Stimulated activated naive B cell treated with anti-CD40 and anti-IgM and Interleukin-4, amounts not matched to agents 10 μg/mL and 1 μg/mL and 100 μg/mL, for 72 hours (primary cell): ENCODE measurements at regions not wholly inside any gene's neighbourhood (a gene's known extent, or its start where the extent isn't known, plus 50 kb on each side); places are given as distances from the start of the nearest gene placed in this dataset.
"Not testable (repeated sequence)": the region's sequence is repeated elsewhere in the genome, so short reads cannot be mapped to it uniquely, and the experiment has no call there.

ENCODE experiments used
- ATAC-seq, 2 donors: fragments of 150-1000 bp; cut with Tn5 transposase; replicated peaks; 2 replicates each; pipeline ENCODE4 v1.10.0; 2021; ENCODE audit warnings: moderate library complexity in 1 of 2
- DNase-seq: peaks from one replicate; pipeline ENCODE4 v3.0.0; 2021
- H3K27ac Mint-ChIP-seq: one replicate; pipeline ENCODE4 v1.8.0; 2022; ENCODE audit warnings: mild to moderate bottlenecking, mixed read lengths
- H3K27me3 Mint-ChIP-seq, 2 donors: one replicate each; pipeline ENCODE4 v1.8.0; 2022; ENCODE audit warnings: mixed read lengths in 2 of 2
- H3K36me3 Mint-ChIP-seq, 2 donors: one replicate each; pipeline ENCODE4 v1.8.0; 2022; ENCODE audit warnings: mixed read lengths in 2 of 2, mild to moderate bottlenecking in 1 of 2
- H3K4me1 Mint-ChIP-seq, 2 donors: one replicate each; pipeline ENCODE4 v1.8.0; 2022; ENCODE audit warnings: mixed read lengths in 2 of 2, mild to moderate bottlenecking in 1 of 2
- H3K4me3 Mint-ChIP-seq, 2 donors: one replicate each; pipeline ENCODE4 v1.8.0; 2022; ENCODE audit warnings: mild to moderate bottlenecking in 2 of 2, mixed read lengths in 2 of 2, moderate library complexity in 1 of 2
- H3K9me3 Mint-ChIP-seq, 2 donors: one replicate each; pipeline ENCODE4 v1.8.0; 2022; ENCODE audit warnings: mixed read lengths in 2 of 2, mild to moderate bottlenecking in 1 of 2

GRCh38 chr4:138113819-138114400 is 128.2 kb downstream of the SLC7A11 start:
- Mint-ChIP-seq H3K9me3 (no peaks in the 10 kb centered on the region), H3K27me3 (no peaks in the 10 kb centered on the region), H3K27ac (no peak overlapping the region), H3K4me3 (no peak overlapping the region), H3K4me1 (peaks cover 12 to 19% of the 10 kb centered on the region in 2 donors), H3K36me3 (no peaks in the 10 kb centered on the region)
- ATAC-seq (peak; percentile 31 to 33), DNase-seq (no peak)

GRCh38 chr4:138112890-138113289 is 129.3 kb downstream of the SLC7A11 start:
- Mint-ChIP-seq H3K27ac (peak overlapping the region; percentile 27), H3K4me1 (peaks cover 12 to 19% of the 10 kb centered on the region in 2 donors)
- H3K4me3 Mint-ChIP-seq, H3K9me3 Mint-ChIP-seq, ATAC-seq, H3K36me3 Mint-ChIP-seq, H3K27me3 Mint-ChIP-seq, DNase-seq: not testable (repeated sequence)

- Mint-ChIP-seq H3K4me3 (no peak overlapping the region), H3K36me3 (no peaks in the 10 kb centered on the region), H3K27me3 (peaks cover under 1 to 5% of the 10 kb centered on the region in 2 donors)
Observed at GRCh38 chr4:138112389-138112788, 129.8 kb downstream of the SLC7A11 start.

GRCh38 chr4:138111462-138112000 is 130.6 kb downstream of the SLC7A11 start:
- no peak overlapping the region for H3K4me3 Mint-ChIP-seq
- peaks cover 12 to 19% of the 10 kb centered on the region in 2 donors for H3K4me1 Mint-ChIP-seq
- ATAC-seq: no peak
- H3K27me3 Mint-ChIP-seq: peaks cover 5 to 6% of the 10 kb centered on the region in 2 donors
- no peak overlapping the region for H3K27ac Mint-ChIP-seq
- peaks cover 0 to 4% of the 10 kb centered on the region in 2 donors for H3K9me3 Mint-ChIP-seq
- H3K36me3 Mint-ChIP-seq: no peaks in the 10 kb centered on the region
- no peak for DNase-seq

More at GRCh38 chr4:138112389-138112788, 129.8 kb downstream of the SLC7A11 start:
- Mint-ChIP-seq H3K27ac (no peak overlapping the region), H3K4me1 (peaks cover 12 to 19% of the 10 kb centered on the region in 2 donors), H3K9me3 (peaks cover 0 to 4% of the 10 kb centered on the region in 2 donors)
- DNase-seq (no peak), ATAC-seq (no peak)

- Mint-ChIP-seq H3K27ac (no peak overlapping the region), H3K36me3 (no peaks in the 10 kb centered on the region), H3K27me3 (peaks cover 5 to 6% of the 10 kb centered on the region in 2 donors), H3K4me3 (no peak overlapping the region), H3K4me1 (peaks cover 12 to 19% of the 10 kb centered on the region in 2 donors), H3K9me3 (peaks cover 0 to 4% of the 10 kb centered on the region in 2 donors)
- no peak for DNase-seq
- ATAC-seq: peak; percentile 65 to 68
Observed at GRCh38 chr4:138110815-138111214, 131.3 kb downstream of the SLC7A11 start.

GRCh38 chr4:138107023-138107422 is 135.1 kb downstream of the SLC7A11 start:
- DNase-seq (no peak), ATAC-seq (no peak)
- H3K4me3 Mint-ChIP-seq: no peak overlapping the region
- H3K27me3 Mint-ChIP-seq: peaks cover 5 to 16% of the 10 kb centered on the region in 2 donors
- no peak overlapping the region for H3K27ac Mint-ChIP-seq
- no peaks in the 10 kb centered on the region for H3K4me1 Mint-ChIP-seq
- H3K36me3 Mint-ChIP-seq: no peaks in the 10 kb centered on the region
- H3K9me3 Mint-ChIP-seq: peaks cover 0 to 4% of the 10 kb centered on the region in 2 donors

- Mint-ChIP-seq H3K9me3 (peaks cover 0 to 4% of the 10 kb centered on the region in 2 donors), H3K4me1 (no peaks in the 10 kb centered on the region), H3K36me3 (no peaks in the 10 kb centered on the region), H3K4me3 (no peak overlapping the region), H3K27me3 (peaks cover 5 to 16% of the 10 kb centered on the region in 2 donors), H3K27ac (no peak overlapping the region)
- ATAC-seq: no peak
- DNase-seq: no peak
Observed at GRCh38 chr4:138105331-138105730, 136.8 kb downstream of the SLC7A11 start.

GRCh38 chr4:138104284-138104680 is 137.9 kb downstream of the SLC7A11 start:
- Mint-ChIP-seq H3K36me3 (no peaks in the 10 kb centered on the region), H3K27ac (no peak overlapping the region), H3K4me3 (no peak overlapping the region), H3K27me3 (peaks cover 5 to 16% of the 10 kb centered on the region in 2 donors), H3K4me1 (no peaks in the 10 kb centered on the region), H3K9me3 (peaks cover 0 to 4% of the 10 kb centered on the region in 2 donors)
- no peak for DNase-seq
- no peak for ATAC-seq

GRCh38 chr4:138103597-138104283 is 138.4 kb downstream of the SLC7A11 start:
- H3K36me3 Mint-ChIP-seq: no peaks in the 10 kb centered on the region
- H3K4me3 Mint-ChIP-seq: no peak overlapping the region
- H3K27ac Mint-ChIP-seq: no peak overlapping the region
- ATAC-seq (no peak), DNase-seq (no peak)
- peaks cover 4 to 16% of the 10 kb centered on the region in 2 donors for H3K27me3 Mint-ChIP-seq
- peaks cover 0 to 4% of the 10 kb centered on the region in 2 donors for H3K9me3 Mint-ChIP-seq
- no peaks in the 10 kb centered on the region for H3K4me1 Mint-ChIP-seq

- no peak for ATAC-seq
- no peak for DNase-seq
- peaks cover 2 to 5% of the 10 kb centered on the region in 2 donors for H3K4me1 Mint-ChIP-seq
- no peak overlapping the region for H3K27ac Mint-ChIP-seq
- H3K36me3 Mint-ChIP-seq: no peaks in the 10 kb centered on the region
- H3K27me3 Mint-ChIP-seq: peaks cover 0 to under 1% of the 10 kb centered on the region in 2 donors
- H3K4me3 Mint-ChIP-seq: no peak overlapping the region
- no peaks in the 10 kb centered on the region for H3K9me3 Mint-ChIP-seq
Observed at GRCh38 chr4:138099385-138099784, 142.8 kb downstream of the SLC7A11 start.

GRCh38 chr4:138097912-138098600 is 144.1 kb downstream of the SLC7A11 start:
- no peak overlapping the region for H3K4me3 Mint-ChIP-seq
- peaks cover 3% of the 10 kb centered on the region in 2 donors for H3K27me3 Mint-ChIP-seq
- no peaks in the 10 kb centered on the region for H3K9me3 Mint-ChIP-seq
- no peak overlapping the region for H3K27ac Mint-ChIP-seq
- H3K36me3 Mint-ChIP-seq: no peaks in the 10 kb centered on the region
- ATAC-seq (no peak), DNase-seq (no peak)
- H3K4me1 Mint-ChIP-seq: peaks cover 2 to 5% of the 10 kb centered on the region in 2 donors

GRCh38 chr4:138096384-138097062 is 145.6 kb downstream of the SLC7A11 start:
- Mint-ChIP-seq H3K27me3 (peaks cover 12 to 13% of the 10 kb centered on the region in 2 donors), H3K9me3 (no peaks in the 10 kb centered on the region)

GRCh38 chr4:138095378-138095777 is 146.8 kb downstream of the SLC7A11 start:
- Mint-ChIP-seq H3K4me1 (peaks cover 2 to 5% of the 10 kb centered on the region in 2 donors), H3K27me3 (peaks cover 13 to 16% of the 10 kb centered on the region in 2 donors), H3K27ac (no peak overlapping the region), H3K4me3 (no peak overlapping the region), H3K9me3 (no peaks in the 10 kb centered on the region), H3K36me3 (no peaks in the 10 kb centered on the region)
- DNase-seq (no peak), ATAC-seq (no peak)

More at GRCh38 chr4:138096384-138097062, 145.6 kb downstream of the SLC7A11 start:
- Mint-ChIP-seq H3K4me3 (no peak overlapping the region), H3K27ac (no peak overlapping the region), H3K4me1 (peaks cover 2 to 5% of the 10 kb centered on the region in 2 donors), H3K36me3 (no peaks in the 10 kb centered on the region)
- DNase-seq: no peak
- no peak for ATAC-seq

GRCh38 chr4:138092060-138092459 is 150.1 kb downstream of the SLC7A11 start:
- H3K4me3 Mint-ChIP-seq: no peak overlapping the region
- H3K9me3 Mint-ChIP-seq: peaks cover 0 to 2% of the 10 kb centered on the region in 2 donors
- H3K4me1 Mint-ChIP-seq: no peaks in the 10 kb centered on the region
- H3K36me3 Mint-ChIP-seq: no peaks in the 10 kb centered on the region
- peaks cover 13 to 16% of the 10 kb centered on the region in 2 donors for H3K27me3 Mint-ChIP-seq
- H3K27ac Mint-ChIP-seq: no peak overlapping the region
- no peak for ATAC-seq
- no peak for DNase-seq
